HEK293T (cell line): ENCODE measurements at regions not wholly inside any gene's neighbourhood (a gene's known extent, or its start where the extent isn't known, plus 50 kb on each side); places are given as distances from the start of the nearest gene placed in this dataset.

ENCODE experiments used
- BHLHE40 ChIP-seq: fragments of 450-650 bp; IDR thresholded peaks from 2 replicates; pipeline ENCODE4 v1.6.1; 2016; ENCODE audit warnings: mild to moderate bottlenecking, moderate library complexity, borderline replicate concordance
- FOXM1 ChIP-seq: fragments of 450-650 bp; IDR thresholded peaks from 2 replicates; pipeline ENCODE4 v1.6.1; 2017; ENCODE audit warnings: mild to moderate bottlenecking, borderline replicate concordance
- NFRKB ChIP-seq: fragments of 450-650 bp; IDR thresholded peaks from 2 replicates; pipeline ENCODE4 v1.6.1; 2016; ENCODE audit warnings: mild to moderate bottlenecking, moderate library complexity
- SP1 ChIP-seq: fragments of 450-650 bp; IDR thresholded peaks from 2 replicates; pipeline ENCODE4 v1.6.1; 2017
- TARDBP ChIP-seq: fragments of 450-650 bp; IDR thresholded peaks from 2 replicates; pipeline ENCODE4 v1.6.1; 2016
- ZNF384 ChIP-seq: fragments of 450-650 bp; IDR thresholded peaks from 2 replicates; pipeline ENCODE4 v1.6.1; 2016

DNA sequence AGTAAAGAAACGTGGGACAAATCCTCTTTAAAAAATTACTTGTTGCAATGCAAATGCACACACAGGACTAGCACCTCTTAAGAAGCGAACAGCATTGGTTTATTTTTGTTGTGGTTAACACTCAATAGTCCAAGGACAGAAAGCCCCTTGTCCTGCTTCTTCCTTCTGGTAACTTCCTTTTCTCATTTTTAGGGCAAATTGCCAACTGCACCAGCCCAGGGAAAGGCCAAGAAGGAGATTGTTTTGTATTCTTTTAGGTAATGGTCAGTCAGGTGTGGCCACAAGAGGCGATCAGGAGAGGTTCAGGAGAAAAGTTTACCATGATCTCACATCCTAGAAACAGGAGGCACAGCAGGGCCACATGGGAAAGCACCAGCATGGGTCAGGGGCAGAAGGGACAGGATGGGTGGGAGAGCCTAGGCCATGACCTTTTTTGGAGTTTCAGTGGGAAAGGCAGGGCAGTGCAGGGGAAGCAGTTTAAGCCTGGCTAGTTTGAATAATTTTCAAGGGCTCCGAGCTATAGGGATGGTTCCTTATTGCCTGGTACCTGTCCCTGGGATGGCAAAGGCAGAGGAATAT lies 73.0 kb downstream of the CHRNA1 start:
- TF ChIP-seq BHLHE40 (no peak), TARDBP (no peak), SP1 (no peak), ZNF384 (no peak), FOXM1 (no peak), NFRKB (no peak)
